ENCODE measurements at regions not wholly inside any gene's neighbourhood (a gene's known extent, or its start where the extent isn't known, plus 50 kb on each side); places are given as distances from the start of the nearest gene placed in this dataset.

GRCh38 chr17:27952366-27952765 is 59.2 kb upstream of the LYRM9 start:
- H3K9me3 ChIP-seq (ENCODE audit: control insufficient read depth in 1 of 2, insufficient read depth in 1 of 2, low read depth in 1 of 2, low read length in 2 of 2) = no peaks in the 10 kb centered on the region
- H3K9me2 ChIP-seq (ENCODE audit: insufficient read depth) = no peaks in the 10 kb centered on the region
- RAD21 ChIA-PET (ENCODE audit: low non-redundant PET in 1 of 2, low total read pairs in 2 of 2, uncharacterized antibody in 2 of 2, unreplicated experiment in 2 of 2) = no interaction called here
- H2AFZ ChIP-seq (ENCODE audit: low read depth, low read length, poor library complexity, severe bottlenecking) = no peak overlapping the region
- TF ChIP-seq ZNF274 (IDR thresholded peaks at IDR 0.05; ENCODE audit: low read depth, low read length) (no peak), MAX (IDR thresholded peaks at IDR 0.05) (no peak), FOSL1 (IDR thresholded peaks at IDR 0.05; ENCODE audit: low read depth) (no peak), RAD21 (IDR thresholded peaks at IDR 0.05; ENCODE audit: low read depth) (no peak), SIN3A (IDR thresholded peaks at IDR 0.05; ENCODE audit: low read depth) (no peak), POLR2A (IDR thresholded peaks at IDR 0.05; ENCODE audit: borderline replicate concordance, extremely low read depth, insufficient read depth, insufficient read length) (no peak), POLR2AphosphoS5 (IDR thresholded peaks at IDR 0.05; ENCODE audit: low read depth, low read length) (no peak), CEBPB (IDR thresholded peaks at IDR 0.05; ENCODE audit: low read depth) (no peak), ELF1 (IDR thresholded peaks at IDR 0.05; ENCODE audit: borderline replicate concordance, low read depth) (no peak), JUND (IDR thresholded peaks at IDR 0.05) (no peak), EGR1 (IDR thresholded peaks at IDR 0.05; ENCODE audit: low read depth) (no peak)
- intact Hi-C loops (cut with micrococcal nuclease) = no loop called here
- CTCF ChIA-PET = no interaction called here
- H3K27me3 ChIP-seq (ENCODE audit: insufficient read depth, low read length) = peaks cover 18% of the 10 kb centered on the region; the same call in 1 of the 2 replicates
- BruUV-seq (replicated peaks) = no TSS peak
- no peaks in the 10 kb centered on the region for H3K36me3 ChIP-seq (ENCODE audit: control insufficient read depth in 1 of 2, insufficient read depth in 2 of 2, low read length in 2 of 2)
- no peak for ATAC-seq
- no peaks in the 10 kb centered on the region for H3K79me2 ChIP-seq (ENCODE audit: insufficient read depth, low read length)
- no peak overlapping the region for H3K4me2 ChIP-seq (ENCODE audit: low read length)
- POLR2A ChIA-PET = no interaction called here
- DNase-seq (ENCODE audit: low read depth, low spot score) = no peak
- H3K4me3 ChIP-seq (replicated peaks in 1 of 2; ENCODE audit: low read depth in 1 of 2, low read length in 2 of 2) = no peak overlapping the region
- no peaks in the 10 kb centered on the region for H4K20me1 ChIP-seq (ENCODE audit: insufficient read depth)
- H3K27ac ChIP-seq (ENCODE audit: low read depth, low read length) = no peak overlapping the region
- H3K4me1 ChIP-seq (ENCODE audit: control insufficient read depth in 1 of 2, insufficient read depth in 2 of 2, low read length in 2 of 2) = peaks cover 6 to 10% of the 10 kb centered on the region in 2 experiments
- no peak overlapping the region for H3K9ac ChIP-seq (ENCODE audit: low read length)

- Histone ChIP-seq H3K36me3 (ENCODE audit: control insufficient read depth in 1 of 2, insufficient read depth in 2 of 2, low read length in 2 of 2) (no peaks in the 10 kb centered on the region), H3K27me3 (ENCODE audit: insufficient read depth, low read length) (peaks cover 18% of the 10 kb centered on the region; the same call in 1 of the 2 replicates), H3K4me1 (ENCODE audit: control insufficient read depth in 1 of 2, insufficient read depth in 2 of 2, low read length in 2 of 2) (peaks cover 8 to 18% of the 10 kb centered on the region in 2 experiments), H3K4me2 (ENCODE audit: low read length) (no peak overlapping the region), H3K27ac (ENCODE audit: low read depth, low read length) (no peak overlapping the region), H4K20me1 (ENCODE audit: insufficient read depth) (no peaks in the 10 kb centered on the region), H3K4me3 (replicated peaks in 1 of 2; ENCODE audit: low read depth in 1 of 2, low read length in 2 of 2) (no peak overlapping the region), H3K9ac (ENCODE audit: low read length) (no peak overlapping the region), H3K9me2 (ENCODE audit: insufficient read depth) (no peaks in the 10 kb centered on the region), H2AFZ (ENCODE audit: low read depth, low read length, poor library complexity, severe bottlenecking) (no peak overlapping the region), H3K79me2 (ENCODE audit: insufficient read depth, low read length) (no peaks in the 10 kb centered on the region), H3K9me3 (ENCODE audit: control insufficient read depth in 1 of 2, insufficient read depth in 1 of 2, low read depth in 1 of 2, low read length in 2 of 2) (no peaks in the 10 kb centered on the region)
- CTCF ChIA-PET = no interaction called here
- RAD21 ChIA-PET (ENCODE audit: low non-redundant PET in 1 of 2, low total read pairs in 2 of 2, uncharacterized antibody in 2 of 2, unreplicated experiment in 2 of 2) = no interaction called here
- POLR2A ChIA-PET = no interaction called here
- DNase-seq (ENCODE audit: low read depth, low spot score) = no peak
- no TSS peak for BruUV-seq (replicated peaks)
- ATAC-seq = no peak
- intact Hi-C loops (cut with micrococcal nuclease) = no loop called here
- TF ChIP-seq EZH2phosphoT487 (IDR thresholded peaks at IDR 0.05; ENCODE audit: borderline replicate concordance) (no peak), ZBTB33 (IDR thresholded peaks at IDR 0.05; ENCODE audit: extremely low read depth, insufficient replicate concordance, low read length) (no peak), MAX (IDR thresholded peaks at IDR 0.05) (no peak), REST (IDR thresholded peaks at IDR 0.05; ENCODE audit: low read depth) (no peak)
These were observed 61.7 kb upstream of the LYRM9 start for GRCh38 chr17:27954548-27955495.
